GM12878 (cell line): ENCODE measurements at regions not wholly inside any gene's neighbourhood (a gene's known extent, or its start where the extent isn't known, plus 50 kb on each side); places are given as distances from the start of the nearest gene placed in this dataset.

Experiments
- ATAC-seq: fragments of 200-7000 bp; cut with Tn5 transposase; 3 replicates; pipeline ENCODE4 v1.9.1; 2020; ENCODE audit warnings: mild to moderate bottlenecking, moderate library complexity
- BruUV-seq: library from RNA; stranded (reverse); fragments of 400-500 nt; replicated peaks from 2 replicates; lab custom pipeline; 2021; lab: Mats Ljungman, UMichigan
- CTCF ChIA-PET: fragments of 300-600 bp; sonication (Branson Sonifier 250); formaldehyde crosslinking; extraction: SDS; loops from one replicate; lab custom pipeline; 2021; ENCODE audit warnings: inconsistent platforms; lab: Yijun Ruan, JAX
- POLR2A ChIA-PET: fragments of 350-600 bp; formaldehyde crosslinking; extraction: SDS; loops from one replicate; lab custom pipeline; 2021; ENCODE audit warnings: inconsistent platforms; lab: Charles Lee
- RAD21 ChIA-PET: fragments of 300-600 bp; sonication (Branson Sonifier 250); formaldehyde crosslinking; loops from one replicate; lab custom pipeline; 2023; ENCODE audit warnings: antibody characterized with exemption; ENCODE audit not compliant: unreplicated experiment; lab: Charles Lee
- SMC1A ChIA-PET: fragments of 300-600 bp; sonication (Branson Sonifier 250); formaldehyde crosslinking; loops from one replicate; lab custom pipeline; 2023; ENCODE audit not compliant: unreplicated experiment, uncharacterized antibody; lab: Charles Lee
- DNase-seq: peaks from one replicate; pipeline ENCODE4 v3.0.0-alpha.2; 2011; ENCODE audit warnings: low read depth, low spot score
- FAIRE-seq: peaks from 3 replicates; lab custom pipeline; 2011; peaks lifted over from hg19 to GRCh38; lab: Jason Lieb, UNC
- H2AFZ ChIP-seq: 2 replicates; pipeline ENCODE4 v1.6.0; 2011; ENCODE audit warnings: low read depth, low read length, control low read depth; ENCODE audit not compliant: control insufficient read depth
- H3K27ac ChIP-seq: 2 replicates; pipeline ENCODE4 v1.5.1; 2011; ENCODE audit warnings: control low read depth; ENCODE audit not compliant: control insufficient read depth, insufficient read depth
- H3K27me3 ChIP-seq, 2 experiments: replicated peaks in 1 of 2; 2 replicates each; pipeline versions ENCODE4 v1.6.0 to v1.6.1; 2011; ENCODE audit warnings: low read length in 1 of 2; ENCODE audit not compliant: control insufficient read depth in 2 of 2, insufficient read depth in 2 of 2
- H3K36me3 ChIP-seq, 2 experiments: 2 replicates each; pipeline ENCODE4 v1.5.1; 2011; ENCODE audit warnings: low read length in 1 of 2; ENCODE audit not compliant: control insufficient read depth in 2 of 2, insufficient read depth in 2 of 2
- H3K4me1 ChIP-seq: 2 replicates; pipeline ENCODE4 v1.6.1; 2011; ENCODE audit warnings: mild to moderate bottlenecking, low read length, moderate library complexity, mixed read lengths; ENCODE audit not compliant: control insufficient read depth, insufficient read depth
- H3K4me2 ChIP-seq: 2 replicates; pipeline ENCODE4 v1.6.0; 2011; ENCODE audit warnings: control low read depth; ENCODE audit not compliant: control insufficient read depth, insufficient read depth
- H3K4me3 ChIP-seq: fragments of 200-600 bp; sonication (generic); 2 replicates; pipeline ENCODE4 v1.5.1; 2016
- H3K79me2 ChIP-seq: 2 replicates; pipeline ENCODE4 v1.6.0; 2011; ENCODE audit warnings: low read length; ENCODE audit not compliant: control insufficient read depth, insufficient read depth
- H3K9ac ChIP-seq: 2 replicates; pipeline ENCODE4 v1.8.0; 2011; ENCODE audit warnings: low read length, control low read depth, mixed read lengths; ENCODE audit not compliant: control insufficient read depth, insufficient read depth
- H3K9me3 ChIP-seq: replicated peaks from 3 replicates; pipeline ENCODE4 v1.5.1; 2011; ENCODE audit warnings: mild to moderate bottlenecking, low read length; ENCODE audit not compliant: control insufficient read depth, insufficient read depth
- H4K20me1 ChIP-seq: 2 replicates; pipeline ENCODE4 v1.6.0; 2011; ENCODE audit not compliant: control insufficient read depth, insufficient read depth
- ESRRA ChIP-seq: IDR thresholded peaks from 2 replicates; pipeline ENCODE4 v1.6.1; 2012; ENCODE audit warnings: mild to moderate bottlenecking, low read length, improper control_type of control experiment
- FOXK2 ChIP-seq: fragments of 450-650 bp; IDR thresholded peaks from 2 replicates; pipeline ENCODE4 v1.6.1; 2017; ENCODE audit warnings: mild to moderate bottlenecking, moderate library complexity
- HDGF ChIP-seq: fragments of 450-650 bp; IDR thresholded peaks from 2 replicates; pipeline ENCODE4 v1.6.1; 2016; ENCODE audit warnings: antibody characterized with exemption
- IKZF2 ChIP-seq, 2 experiments: fragments of 450-650 bp; IDR thresholded peaks; 2 replicates each; pipeline ENCODE4 v1.6.1; 2017; ENCODE audit warnings: mild to moderate bottlenecking in 2 of 2, moderate library complexity in 2 of 2
- JUNB ChIP-seq: IDR thresholded peaks from 2 replicates; pipeline ENCODE4 v1.6.1; 2016; ENCODE audit warnings: antibody characterized with exemption, mild to moderate bottlenecking
- MTA3 ChIP-seq: IDR thresholded peaks from 2 replicates; pipeline ENCODE4 v1.6.1; 2012; ENCODE audit warnings: low read length, inconsistent platforms, borderline replicate concordance
- NRF1 ChIP-seq: conservative IDR thresholded peaks from 2 replicates; pipeline ENCODE4 v1.6.1; 2011; ENCODE audit warnings: mild to moderate bottlenecking, low read depth, low read length, improper control_type of control experiment
- SREBF2 ChIP-seq: IDR thresholded peaks from 2 replicates; pipeline ENCODE4 v1.6.1; 2012; ENCODE audit warnings: mild to moderate bottlenecking, low read length
- TAF1 ChIP-seq: IDR thresholded peaks from 2 replicates; pipeline ENCODE4 v1.6.1; 2011; ENCODE audit warnings: mild to moderate bottlenecking, low read depth, low read length, borderline replicate concordance
- TBL1XR1 ChIP-seq: IDR thresholded peaks from 2 replicates; pipeline ENCODE4 v1.6.1; 2012; ENCODE audit warnings: low read depth, low read length, improper control_type of control experiment
- ZSCAN29 ChIP-seq: fragments of 450-650 bp; IDR thresholded peaks from 2 replicates; pipeline ENCODE4 v1.6.1; 2017; ENCODE audit warnings: mild to moderate bottlenecking, moderate library complexity
- WGBS: methylation state at CpG from one replicate; pipeline ENCODE4 v1.1.6; 2016; ENCODE audit warnings: low lambda C conversion rate; ENCODE audit not compliant: insufficient replicate concordance, insufficient coverage; ENCODE audit errors: missing lambda C conversion rate; 5-methylcytosine and 5-hydroxymethylcytosine counted together
- in situ Hi-C: fragments of 300-500 bp; cut with MboI; formaldehyde crosslinking; loops from 9 replicates; pipeline ENCODE4 v1.14.3; 2018; ENCODE audit warnings: mixed read lengths
- intact Hi-C: fragments of 100-400 bp; cut with micrococcal nuclease; formaldehyde crosslinking; loops from one replicate; pipeline ENCODE4 v1.14.2; 2022; ENCODE audit not compliant: unreplicated experiment
- TF ChIP-seq, protein P1 (sequence below): fragments of 450-650 bp; conservative IDR thresholded peaks from 2 replicates; pipeline ENCODE4 v1.6.1; 2017; ENCODE audit warnings: mild to moderate bottlenecking, moderate library complexity
- TF ChIP-seq, protein P2 (sequence below): IDR thresholded peaks from 2 replicates; pipeline ENCODE4 v1.6.1; 2012; ENCODE audit warnings: low read depth, low read length, improper control_type of control experiment
- TF ChIP-seq, protein P3 (sequence below), 3 experiments: IDR thresholded peaks in 2 of 3; conservative IDR thresholded peaks in 1 of 3; 2 replicates each; pipeline ENCODE4 v1.5.1; 2011; ENCODE audit warnings: low read depth in 3 of 3, low read length in 3 of 3, mild to moderate bottlenecking in 3 of 3, control low read depth in 2 of 3, moderate library complexity in 2 of 3, inconsistent platforms in 1 of 3, mixed read lengths in 1 of 3; ENCODE audit not compliant: control insufficient read depth in 2 of 3, insufficient read depth in 1 of 3; ENCODE audit errors: extremely low read depth in 1 of 3
- TF ChIP-seq, protein P4 (sequence below): IDR thresholded peaks from 2 replicates; pipeline ENCODE4 v1.6.1; 2011; ENCODE audit warnings: low read depth, mild to moderate bottlenecking, low read length, moderate library complexity, borderline replicate concordance; ENCODE audit errors: extremely low read depth
- TF ChIP-seq, protein P5 (sequence below): fragments of 450-650 bp; IDR thresholded peaks from 2 replicates; pipeline ENCODE4 v1.6.1; 2016; ENCODE audit warnings: mild to moderate bottlenecking

DNA sequence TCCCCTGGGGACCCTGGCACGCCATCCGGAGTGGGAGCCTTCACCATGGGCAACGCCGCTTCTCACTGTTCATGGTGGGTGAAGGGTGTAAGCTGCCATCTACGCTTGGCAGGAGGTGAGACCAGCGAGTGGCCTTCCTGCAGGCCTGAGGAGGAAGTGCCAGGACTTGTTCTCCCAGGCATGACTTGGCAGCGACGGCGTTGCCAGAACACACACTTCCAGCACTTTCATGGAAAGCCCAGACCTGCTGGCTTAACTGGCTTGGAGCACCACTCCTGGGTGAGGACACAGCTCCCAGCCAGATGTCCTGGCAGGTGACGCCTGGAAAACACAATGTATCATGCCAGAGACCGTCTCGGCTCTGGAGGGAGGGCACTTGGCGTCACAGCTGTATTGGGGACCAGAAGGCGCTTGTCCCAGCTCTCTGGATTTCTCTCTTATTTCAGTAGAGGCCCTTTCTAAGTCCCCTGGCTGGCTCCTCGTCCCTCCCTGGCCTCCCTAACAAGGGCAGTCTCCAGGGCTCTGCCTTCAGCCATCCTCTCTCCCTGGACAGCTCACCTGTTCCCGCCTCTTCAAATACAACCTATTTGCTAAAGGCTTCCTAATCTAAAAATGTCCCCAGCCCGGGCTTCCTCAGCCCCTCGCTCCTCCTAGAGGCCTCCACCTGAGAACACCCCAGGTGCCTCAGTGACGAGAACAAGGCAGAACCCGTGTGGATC is 188.3 kb downstream of the OLFM1 start (continued):
- TF ChIP-seq, protein P1, sequence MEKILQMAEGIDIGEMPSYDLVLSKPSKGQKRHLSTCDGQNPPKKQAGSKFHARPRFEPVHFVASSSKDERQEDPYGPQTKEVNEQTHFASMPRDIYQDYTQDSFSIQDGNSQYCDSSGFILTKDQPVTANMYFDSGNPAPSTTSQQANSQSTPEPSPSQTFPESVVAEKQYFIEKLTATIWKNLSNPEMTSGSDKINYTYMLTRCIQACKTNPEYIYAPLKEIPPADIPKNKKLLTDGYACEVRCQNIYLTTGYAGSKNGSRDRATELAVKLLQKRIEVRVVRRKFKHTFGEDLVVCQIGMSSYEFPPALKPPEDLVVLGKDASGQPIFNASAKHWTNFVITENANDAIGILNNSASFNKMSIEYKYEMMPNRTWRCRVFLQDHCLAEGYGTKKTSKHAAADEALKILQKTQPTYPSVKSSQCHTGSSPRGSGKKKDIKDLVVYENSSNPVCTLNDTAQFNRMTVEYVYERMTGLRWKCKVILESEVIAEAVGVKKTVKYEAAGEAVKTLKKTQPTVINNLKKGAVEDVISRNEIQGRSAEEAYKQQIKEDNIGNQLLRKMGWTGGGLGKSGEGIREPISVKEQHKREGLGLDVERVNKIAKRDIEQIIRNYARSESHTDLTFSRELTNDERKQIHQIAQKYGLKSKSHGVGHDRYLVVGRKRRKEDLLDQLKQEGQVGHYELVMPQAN: no peak
- TF ChIP-seq TBL1XR1: no peak
- no peak for TF ChIP-seq ZSCAN29
- no peak for TF ChIP-seq MTA3
- TF ChIP-seq, protein P2, sequence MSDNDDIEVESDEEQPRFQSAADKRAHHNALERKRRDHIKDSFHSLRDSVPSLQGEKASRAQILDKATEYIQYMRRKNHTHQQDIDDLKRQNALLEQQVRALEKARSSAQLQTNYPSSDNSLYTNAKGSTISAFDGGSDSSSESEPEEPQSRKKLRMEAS: no peak

DNA sequence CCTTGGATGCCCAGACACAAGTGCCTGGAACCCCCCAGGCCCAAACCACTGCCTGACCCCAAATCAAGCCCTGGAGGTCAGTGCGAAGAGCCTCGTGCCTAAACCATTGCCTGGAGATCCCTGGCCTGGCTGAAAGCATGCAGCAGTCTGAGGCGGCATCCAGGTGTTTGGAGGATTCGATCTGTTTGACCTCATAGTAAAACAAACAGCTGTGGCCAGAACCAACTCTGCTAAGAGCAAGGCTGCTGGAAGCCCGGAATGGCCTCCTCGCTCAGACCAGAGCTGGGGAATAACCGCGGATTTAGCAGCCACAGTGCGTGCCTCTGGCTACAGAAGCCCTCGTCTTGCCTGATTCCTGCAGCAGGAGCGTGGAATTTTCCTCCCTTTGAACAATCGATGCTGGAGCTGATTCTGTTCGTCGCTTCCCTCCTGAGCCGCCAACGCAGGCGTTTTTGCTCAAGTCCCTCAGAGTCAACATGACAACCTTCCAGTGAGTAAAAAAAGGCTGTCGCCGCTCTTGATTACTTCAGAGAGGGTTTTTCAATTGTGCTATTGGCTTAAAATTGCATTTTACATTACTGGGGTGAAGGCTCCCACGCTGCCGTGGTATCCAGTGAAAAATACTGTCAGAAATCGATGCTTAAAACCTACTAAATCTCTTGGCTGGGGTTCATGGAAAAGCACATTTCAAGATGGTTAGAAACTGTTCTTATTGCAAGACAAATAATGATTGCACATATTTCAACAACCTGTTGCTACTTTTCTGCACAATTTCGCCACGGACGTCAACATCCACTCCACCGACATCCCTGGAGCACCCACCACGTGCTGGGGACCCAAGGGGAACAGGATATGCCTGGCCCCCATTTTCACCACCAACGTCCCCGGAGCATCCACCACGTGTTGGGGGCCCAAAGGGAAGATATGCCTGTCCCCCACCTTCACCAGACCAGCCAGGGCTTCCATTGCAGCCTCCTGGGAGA is 190.0 kb downstream of the OLFM1 start:
- H2AFZ ChIP-seq: no peak overlapping the region
- ChIA-PET POLR2A (no interaction called here), CTCF (no interaction called here), RAD21 (no interaction called here), SMC1A (no interaction called here)
- DNase-seq (no peak), FAIRE-seq (no peak), ATAC-seq (no peak)
- no peaks in the 10 kb centered on the region for H3K36me3 ChIP-seq
- no peaks in the 10 kb centered on the region for H3K4me1 ChIP-seq
- H3K9me3 ChIP-seq: no peaks in the 10 kb centered on the region
- no peak overlapping the region for H3K27ac ChIP-seq
- no peaks in the 10 kb centered on the region for H3K79me2 ChIP-seq
- intact Hi-C loops (no loop called here), in situ Hi-C loops (no loop called here)
- H3K4me3 ChIP-seq: no peak overlapping the region
- H3K27me3 ChIP-seq: no peaks in the 10 kb centered on the region; a peak in 1 of 4 replicates
- 36% methylated on average over 30 of the region's 30 CpGs for WGBS
- H4K20me1 ChIP-seq: no peaks in the 10 kb centered on the region
- H3K9ac ChIP-seq: no peak overlapping the region
- H3K4me2 ChIP-seq: no peak overlapping the region
- no TSS peak for BruUV-seq
- TF ChIP-seq, protein P3, sequence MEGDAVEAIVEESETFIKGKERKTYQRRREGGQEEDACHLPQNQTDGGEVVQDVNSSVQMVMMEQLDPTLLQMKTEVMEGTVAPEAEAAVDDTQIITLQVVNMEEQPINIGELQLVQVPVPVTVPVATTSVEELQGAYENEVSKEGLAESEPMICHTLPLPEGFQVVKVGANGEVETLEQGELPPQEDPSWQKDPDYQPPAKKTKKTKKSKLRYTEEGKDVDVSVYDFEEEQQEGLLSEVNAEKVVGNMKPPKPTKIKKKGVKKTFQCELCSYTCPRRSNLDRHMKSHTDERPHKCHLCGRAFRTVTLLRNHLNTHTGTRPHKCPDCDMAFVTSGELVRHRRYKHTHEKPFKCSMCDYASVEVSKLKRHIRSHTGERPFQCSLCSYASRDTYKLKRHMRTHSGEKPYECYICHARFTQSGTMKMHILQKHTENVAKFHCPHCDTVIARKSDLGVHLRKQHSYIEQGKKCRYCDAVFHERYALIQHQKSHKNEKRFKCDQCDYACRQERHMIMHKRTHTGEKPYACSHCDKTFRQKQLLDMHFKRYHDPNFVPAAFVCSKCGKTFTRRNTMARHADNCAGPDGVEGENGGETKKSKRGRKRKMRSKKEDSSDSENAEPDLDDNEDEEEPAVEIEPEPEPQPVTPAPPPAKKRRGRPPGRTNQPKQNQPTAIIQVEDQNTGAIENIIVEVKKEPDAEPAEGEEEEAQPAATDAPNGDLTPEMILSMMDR (IDR thresholded peaks at IDR 0.05 in 2 of 3, conservative IDR thresholded peaks at IDR 0.05 in 1 of 3; ENCODE audit: control insufficient read depth in 2 of 3, extremely low read depth in 1 of 3, insufficient read depth in 1 of 3, low read depth in 3 of 3, low read length in 3 of 3): no peak
- no peak for TF ChIP-seq JUNB
- TF ChIP-seq NRF1: no peak
- no peak for TF ChIP-seq SREBF2
- TF ChIP-seq HDGF: no peak
- TF ChIP-seq IKZF2 (IDR thresholded peaks at IDR 0.05): no peak
- TF ChIP-seq TAF1: no peak
- TF ChIP-seq, protein P4, sequence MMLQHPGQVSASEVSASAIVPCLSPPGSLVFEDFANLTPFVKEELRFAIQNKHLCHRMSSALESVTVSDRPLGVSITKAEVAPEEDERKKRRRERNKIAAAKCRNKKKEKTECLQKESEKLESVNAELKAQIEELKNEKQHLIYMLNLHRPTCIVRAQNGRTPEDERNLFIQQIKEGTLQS: no peak
- TF ChIP-seq, protein P5, sequence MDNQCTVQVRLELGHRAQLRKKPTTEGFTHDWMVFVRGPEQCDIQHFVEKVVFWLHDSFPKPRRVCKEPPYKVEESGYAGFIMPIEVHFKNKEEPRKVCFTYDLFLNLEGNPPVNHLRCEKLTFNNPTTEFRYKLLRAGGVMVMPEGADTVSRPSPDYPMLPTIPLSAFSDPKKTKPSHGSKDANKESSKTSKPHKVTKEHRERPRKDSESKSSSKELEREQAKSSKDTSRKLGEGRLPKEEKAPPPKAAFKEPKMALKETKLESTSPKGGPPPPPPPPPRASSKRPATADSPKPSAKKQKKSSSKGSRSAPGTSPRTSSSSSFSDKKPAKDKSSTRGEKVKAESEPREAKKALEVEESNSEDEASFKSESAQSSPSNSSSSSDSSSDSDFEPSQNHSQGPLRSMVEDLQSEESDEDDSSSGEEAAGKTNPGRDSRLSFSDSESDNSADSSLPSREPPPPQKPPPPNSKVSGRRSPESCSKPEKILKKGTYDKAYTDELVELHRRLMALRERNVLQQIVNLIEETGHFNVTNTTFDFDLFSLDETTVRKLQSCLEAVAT: no peak
- TF ChIP-seq FOXK2: no peak
- TF ChIP-seq ESRRA: no peak
- TF ChIP-seq, all 136 proteins: peak for 0
